NB4 (cell line): ENCODE measurements at regions not wholly inside any gene's neighbourhood (a gene's known extent, or its start where the extent isn't known, plus 50 kb on each side); places are given as distances from the start of the nearest gene placed in this dataset.

Source experiments
- DNase-seq: peaks from one replicate; pipeline ENCODE4 v3.0.0; 2010; ENCODE audit warnings: low read depth
- H3K4me3 ChIP-seq: one replicate; pipeline ENCODE4 v1.5.1; 2011; ENCODE audit warnings: mild to moderate bottlenecking, low read depth, low read length, moderate library complexity
- CTCF ChIP-seq: IDR thresholded peaks from one replicate; pipeline ENCODE4 v1.5.1; 2012; ENCODE audit warnings: low read depth, low read length
- MAX ChIP-seq: IDR thresholded peaks from 2 replicates; pipeline ENCODE4 v1.6.1; 2011; ENCODE audit warnings: low read depth, low read length
- MYC ChIP-seq: IDR thresholded peaks from 2 replicates; pipeline ENCODE4 v1.6.1; 2011; ENCODE audit warnings: low read depth, low read length
- POLR2A ChIP-seq: IDR thresholded peaks from 2 replicates; pipeline ENCODE4 v1.6.1; 2011; ENCODE audit warnings: mild to moderate bottlenecking; ENCODE audit not compliant: insufficient read length; ENCODE audit errors: extremely low read depth

GRCh38 chr1:224513787-224514209, 79.2 kb upstream of the WDR26 start:
- TF ChIP-seq POLR2A (no peak), CTCF (peak; percentile 71), MYC (no peak), MAX (peak; percentile 14; the same call in 1 of the 2 replicates)
- no peak overlapping the region for H3K4me3 ChIP-seq
- peak; percentile 86 for DNase-seq

GRCh38 chr1:224517171-224517570, 82.6 kb upstream of the WDR26 start:
- no peak overlapping the region for H3K4me3 ChIP-seq
- DNase-seq, result no peak
- no peak for TF ChIP-seq MAX
- no peak for TF ChIP-seq CTCF
- TF ChIP-seq MYC, result no peak
- TF ChIP-seq POLR2A, result no peak

- no peak overlapping the region for H3K4me3 ChIP-seq
- TF ChIP-seq MAX, result no peak
- TF ChIP-seq CTCF, result no peak
- TF ChIP-seq POLR2A, result no peak
- TF ChIP-seq MYC, result no peak
- DNase-seq, result no peak
Observed at GRCh38 chr1:224518528-224518927, 83.9 kb upstream of the WDR26 start.

GRCh38 chr1:224519874-224520273, 85.3 kb upstream of the WDR26 start:
- no peak overlapping the region for H3K4me3 ChIP-seq
- no peak for DNase-seq
- TF ChIP-seq MAX (no peak), MYC (no peak), CTCF (no peak), POLR2A (no peak)

- H3K4me3 ChIP-seq, result no peak overlapping the region
- no peak for DNase-seq
- no peak for TF ChIP-seq MAX
Observed at GRCh38 chr1:224520808-224521207, 86.2 kb upstream of the WDR26 start.

- TF ChIP-seq CTCF (no peak), MYC (no peak), POLR2A (no peak), MAX (no peak)
- no peak for DNase-seq
Observed at GRCh38 chr1:224521904-224522734, 87.5 kb upstream of the WDR26 start.

More at GRCh38 chr1:224521904-224522734, 87.5 kb upstream of the WDR26 start:
- H3K4me3 ChIP-seq, result no peak overlapping the region
